Coronary artery (tissue), 2 donors: ENCODE measurements at regions not wholly inside any gene's neighbourhood (a gene's known extent, or its start where the extent isn't known, plus 50 kb on each side); places are given as distances from the start of the nearest gene placed in this dataset.

ENCODE experiments used
- DNase-seq: peaks from one replicate; pipeline ENCODE4 v3.0.0-alpha.2; 2017; ENCODE audit warnings: low spot score
- H3K27ac ChIP-seq, 2 donors: fragments of 200-600 bp; sonication (generic); one replicate each; pipeline ENCODE4 v1.5.1; 2016 to 2019
- H3K4me3 ChIP-seq: fragments of 200-600 bp; sonication (generic); 2 replicates; pipeline ENCODE4 v1.5.1; 2016; ENCODE audit warnings: mild to moderate bottlenecking, moderate library complexity
- CTCF ChIP-seq: fragments of 200-600 bp; sonication (generic); IDR thresholded peaks from one replicate; pipeline ENCODE4 v1.5.1; 2019; ENCODE audit warnings: antibody characterized with exemption

GRCh38 chr11:15568440-15568839 lies 453.7 kb downstream of the INSC start:
- Histone ChIP-seq H3K4me3 (no peak overlapping the region), H3K27ac (no peak overlapping the region)
- no peak for DNase-seq
- no peak for TF ChIP-seq CTCF

- Histone ChIP-seq H3K27ac (no peak overlapping the region), H3K4me3 (no peak overlapping the region)
- DNase-seq, result no peak
- no peak for TF ChIP-seq CTCF
These were observed 454.7 kb downstream of the INSC start for GRCh38 chr11:15569305-15570025.

- H3K27ac ChIP-seq, result no peak overlapping the region
- no peak for TF ChIP-seq CTCF
- peak; percentile 7 for DNase-seq
- H3K4me3 ChIP-seq, result no peak overlapping the region
These were observed 460.7 kb downstream of the INSC start for GRCh38 chr11:15575409-15575808.

GRCh38 chr11:15576769-15577168 lies 462.0 kb downstream of the INSC start:
- no peak for DNase-seq
- Histone ChIP-seq H3K27ac (no peak overlapping the region), H3K4me3 (no peak overlapping the region)
- TF ChIP-seq CTCF, result no peak

- DNase-seq, result peak; percentile 22
- no peak for TF ChIP-seq CTCF
- Histone ChIP-seq H3K4me3 (no peak overlapping the region), H3K27ac (no peak overlapping the region)
These were observed 462.8 kb downstream of the INSC start for GRCh38 chr11:15577519-15577918.

GRCh38 chr11:15579287-15580001 lies 464.7 kb downstream of the INSC start:
- Histone ChIP-seq H3K4me3 (no peak overlapping the region), H3K27ac (no peak overlapping the region)
- TF ChIP-seq CTCF, result no peak
- peak; percentile 33 for DNase-seq
